Breast epithelium (tissue), 3 donors: ENCODE measurements at regions not wholly inside any gene's neighbourhood (a gene's known extent, or its start where the extent isn't known, plus 50 kb on each side); places are given as distances from the start of the nearest gene placed in this dataset.

Source experiments
- CTCF ChIP-seq, 3 donors: fragments of 450-650 bp; IDR thresholded peaks; one replicate each; pipeline ENCODE4 v1.5.1; 2016 to 2017; ENCODE audit warnings: antibody characterized with exemption in 3 of 3, mild to moderate bottlenecking in 3 of 3, moderate library complexity in 3 of 3
- POLR2A ChIP-seq: fragments of 450-650 bp; IDR thresholded peaks from one replicate; pipeline ENCODE4 v1.6.1; 2016; ENCODE audit warnings: antibody characterized with exemption, mild to moderate bottlenecking, moderate library complexity

GRCh38 chr14:50015716-50016115, 100.7 kb downstream of the VCPKMT start:
- no peak for TF ChIP-seq POLR2A
- TF ChIP-seq CTCF (IDR thresholded peaks at IDR 0.05): no peak
